WI38 (cell line): ENCODE measurements at regions not wholly inside any gene's neighbourhood (a gene's known extent, or its start where the extent isn't known, plus 50 kb on each side); places are given as distances from the start of the nearest gene placed in this dataset.

ENCODE experiments used
- H3K4me3 ChIP-seq: 2 replicates; pipeline ENCODE4 v1.5.1; 2011; ENCODE audit warnings: low read depth, mild to moderate bottlenecking, control low read depth, low read length
- TF ChIP-seq, protein P1 (sequence below): IDR thresholded peaks from 2 replicates; pipeline ENCODE4 v1.5.1; 2012; ENCODE audit warnings: low read depth, mild to moderate bottlenecking, control low read depth, low read length

DNA sequence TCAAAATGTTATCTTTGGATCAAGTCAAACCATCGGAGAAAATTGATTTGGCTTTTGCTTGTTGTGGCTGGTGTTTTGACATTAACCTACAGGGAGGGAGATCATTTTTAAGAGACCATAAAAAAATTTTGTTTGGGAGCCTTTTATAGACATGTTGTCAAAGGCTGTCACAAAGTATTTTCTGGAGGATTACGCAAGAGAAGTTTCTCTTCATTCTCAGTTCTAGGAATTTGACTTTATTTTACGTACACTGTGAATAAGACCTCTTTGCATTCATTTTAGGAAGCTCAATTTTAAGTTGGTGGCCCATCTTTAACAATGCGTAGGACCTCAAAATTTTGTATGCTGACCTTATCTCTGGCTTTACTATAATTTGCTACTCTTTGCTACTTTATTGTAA is 50.2 kb upstream of the SLC44A1 start:
- no peak overlapping the region for H3K4me3 ChIP-seq
- TF ChIP-seq, protein P1, sequence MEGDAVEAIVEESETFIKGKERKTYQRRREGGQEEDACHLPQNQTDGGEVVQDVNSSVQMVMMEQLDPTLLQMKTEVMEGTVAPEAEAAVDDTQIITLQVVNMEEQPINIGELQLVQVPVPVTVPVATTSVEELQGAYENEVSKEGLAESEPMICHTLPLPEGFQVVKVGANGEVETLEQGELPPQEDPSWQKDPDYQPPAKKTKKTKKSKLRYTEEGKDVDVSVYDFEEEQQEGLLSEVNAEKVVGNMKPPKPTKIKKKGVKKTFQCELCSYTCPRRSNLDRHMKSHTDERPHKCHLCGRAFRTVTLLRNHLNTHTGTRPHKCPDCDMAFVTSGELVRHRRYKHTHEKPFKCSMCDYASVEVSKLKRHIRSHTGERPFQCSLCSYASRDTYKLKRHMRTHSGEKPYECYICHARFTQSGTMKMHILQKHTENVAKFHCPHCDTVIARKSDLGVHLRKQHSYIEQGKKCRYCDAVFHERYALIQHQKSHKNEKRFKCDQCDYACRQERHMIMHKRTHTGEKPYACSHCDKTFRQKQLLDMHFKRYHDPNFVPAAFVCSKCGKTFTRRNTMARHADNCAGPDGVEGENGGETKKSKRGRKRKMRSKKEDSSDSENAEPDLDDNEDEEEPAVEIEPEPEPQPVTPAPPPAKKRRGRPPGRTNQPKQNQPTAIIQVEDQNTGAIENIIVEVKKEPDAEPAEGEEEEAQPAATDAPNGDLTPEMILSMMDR = no peak
